ENCODE measurements at regions not wholly inside any gene's neighbourhood (a gene's known extent, or its start where the extent isn't known, plus 50 kb on each side); places are given as distances from the start of the nearest gene placed in this dataset.

DNA sequence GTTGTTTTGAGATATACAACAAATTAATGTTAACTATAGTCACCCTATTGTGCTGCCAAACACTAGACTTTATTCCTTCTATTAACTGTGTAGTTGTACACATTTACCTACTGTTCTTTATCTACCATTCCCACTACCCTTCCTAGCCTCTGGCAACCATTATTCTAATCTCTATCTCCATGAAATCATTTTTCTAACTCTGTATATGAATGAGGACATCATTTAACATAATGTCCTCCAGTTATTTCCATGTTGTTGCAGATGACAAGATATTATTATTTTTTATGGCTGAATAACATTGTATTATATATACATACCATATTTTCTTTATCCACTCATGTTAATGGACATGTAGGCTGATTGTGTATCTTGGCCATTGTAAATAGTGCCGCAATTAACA is 366.3 kb downstream of the TBX15 start:
- TF ChIP-seq, protein P1, sequence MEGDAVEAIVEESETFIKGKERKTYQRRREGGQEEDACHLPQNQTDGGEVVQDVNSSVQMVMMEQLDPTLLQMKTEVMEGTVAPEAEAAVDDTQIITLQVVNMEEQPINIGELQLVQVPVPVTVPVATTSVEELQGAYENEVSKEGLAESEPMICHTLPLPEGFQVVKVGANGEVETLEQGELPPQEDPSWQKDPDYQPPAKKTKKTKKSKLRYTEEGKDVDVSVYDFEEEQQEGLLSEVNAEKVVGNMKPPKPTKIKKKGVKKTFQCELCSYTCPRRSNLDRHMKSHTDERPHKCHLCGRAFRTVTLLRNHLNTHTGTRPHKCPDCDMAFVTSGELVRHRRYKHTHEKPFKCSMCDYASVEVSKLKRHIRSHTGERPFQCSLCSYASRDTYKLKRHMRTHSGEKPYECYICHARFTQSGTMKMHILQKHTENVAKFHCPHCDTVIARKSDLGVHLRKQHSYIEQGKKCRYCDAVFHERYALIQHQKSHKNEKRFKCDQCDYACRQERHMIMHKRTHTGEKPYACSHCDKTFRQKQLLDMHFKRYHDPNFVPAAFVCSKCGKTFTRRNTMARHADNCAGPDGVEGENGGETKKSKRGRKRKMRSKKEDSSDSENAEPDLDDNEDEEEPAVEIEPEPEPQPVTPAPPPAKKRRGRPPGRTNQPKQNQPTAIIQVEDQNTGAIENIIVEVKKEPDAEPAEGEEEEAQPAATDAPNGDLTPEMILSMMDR (IDR thresholded peaks at IDR 0.05; ENCODE audit: low read length): no peak
- TF ChIP-seq EZH2 (IDR thresholded peaks at IDR 0.05; ENCODE audit: borderline replicate concordance, low read length): no peak
